ENCODE measurements at regions not wholly inside any gene's neighbourhood (a gene's known extent, or its start where the extent isn't known, plus 50 kb on each side); places are given as distances from the start of the nearest gene placed in this dataset.

DNA sequence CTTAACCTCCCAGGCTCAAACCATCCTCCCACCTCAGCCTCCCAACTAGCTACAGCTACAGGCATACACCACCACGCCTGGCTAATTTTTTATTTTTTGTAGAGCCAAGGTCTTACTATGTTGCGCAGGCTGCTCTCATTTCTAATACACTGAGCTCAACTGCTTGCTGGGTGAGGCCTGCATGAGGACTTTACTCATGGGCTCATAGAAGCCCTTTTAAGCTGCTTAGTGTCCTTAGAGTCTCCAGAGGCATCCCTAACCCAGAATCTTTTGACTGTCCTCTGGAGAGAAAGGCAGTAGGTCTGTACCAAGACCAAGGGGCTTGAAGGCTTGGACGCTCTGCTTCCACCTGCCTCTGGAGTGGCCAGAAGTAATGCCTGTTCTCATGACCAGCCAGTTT, 141.6 kb downstream of the TM9SF2 start:
- TF ChIP-seq, protein P1, sequence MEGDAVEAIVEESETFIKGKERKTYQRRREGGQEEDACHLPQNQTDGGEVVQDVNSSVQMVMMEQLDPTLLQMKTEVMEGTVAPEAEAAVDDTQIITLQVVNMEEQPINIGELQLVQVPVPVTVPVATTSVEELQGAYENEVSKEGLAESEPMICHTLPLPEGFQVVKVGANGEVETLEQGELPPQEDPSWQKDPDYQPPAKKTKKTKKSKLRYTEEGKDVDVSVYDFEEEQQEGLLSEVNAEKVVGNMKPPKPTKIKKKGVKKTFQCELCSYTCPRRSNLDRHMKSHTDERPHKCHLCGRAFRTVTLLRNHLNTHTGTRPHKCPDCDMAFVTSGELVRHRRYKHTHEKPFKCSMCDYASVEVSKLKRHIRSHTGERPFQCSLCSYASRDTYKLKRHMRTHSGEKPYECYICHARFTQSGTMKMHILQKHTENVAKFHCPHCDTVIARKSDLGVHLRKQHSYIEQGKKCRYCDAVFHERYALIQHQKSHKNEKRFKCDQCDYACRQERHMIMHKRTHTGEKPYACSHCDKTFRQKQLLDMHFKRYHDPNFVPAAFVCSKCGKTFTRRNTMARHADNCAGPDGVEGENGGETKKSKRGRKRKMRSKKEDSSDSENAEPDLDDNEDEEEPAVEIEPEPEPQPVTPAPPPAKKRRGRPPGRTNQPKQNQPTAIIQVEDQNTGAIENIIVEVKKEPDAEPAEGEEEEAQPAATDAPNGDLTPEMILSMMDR (IDR thresholded peaks at IDR 0.05), result no peak
- no peak for TF ChIP-seq POLR2A (IDR thresholded peaks at IDR 0.05)

All from Peyer's patch (tissue), 4 donors.